SU-DHL-6 (cell line): ENCODE measurements at regions not wholly inside any gene's neighbourhood (a gene's known extent, or its start where the extent isn't known, plus 50 kb on each side); places are given as distances from the start of the nearest gene placed in this dataset.

Source experiments
- CTCF ChIP-seq: fragments of 200-600 bp; sonication (generic); IDR thresholded peaks from one replicate; pipeline ENCODE4 v1.5.1; 2017; ENCODE audit warnings: antibody characterized with exemption, mild to moderate bottlenecking, low read length, moderate library complexity; ENCODE audit not compliant: insufficient read depth, poor library complexity, severe bottlenecking
- EZH2phosphoT487 ChIP-seq: fragments of 200-600 bp; sonication (generic), shearing (Covaris generic); conservative IDR thresholded peaks from 2 replicates; pipeline ENCODE4 v1.6.1; 2018; ENCODE audit warnings: mild to moderate bottlenecking, antibody characterized with exemption, low read length, moderate library complexity, mixed read lengths

GRCh38 chr4:13922873-13923645 is 295.5 kb upstream of the BOD1L1 start:
- TF ChIP-seq CTCF = no peak
- TF ChIP-seq EZH2phosphoT487 = no peak
